ENCODE measurements at regions not wholly inside any gene's neighbourhood (a gene's known extent, or its start where the extent isn't known, plus 50 kb on each side); places are given as distances from the start of the nearest gene placed in this dataset.

DNA sequence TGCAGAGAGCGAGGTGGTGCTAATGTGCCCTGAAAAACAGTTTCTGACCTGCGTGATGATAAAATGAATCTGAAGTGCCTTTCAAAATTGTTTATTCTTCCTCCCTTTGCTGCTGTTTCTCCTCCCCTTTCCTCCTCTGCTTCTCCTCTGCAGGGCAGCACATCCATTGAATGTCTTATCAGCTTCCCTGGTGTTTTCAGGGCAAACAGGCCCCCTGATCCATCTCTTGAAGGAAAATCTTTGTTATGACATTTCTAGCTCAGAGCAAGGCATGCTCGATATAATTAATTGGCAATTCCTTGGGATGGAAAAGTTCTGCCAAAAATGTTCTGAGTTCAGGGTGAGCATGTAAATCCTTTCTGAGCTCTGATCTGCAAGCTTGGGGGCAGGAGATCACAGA lies 364.2 kb upstream of the ZNF32 start (continued):
- TF ChIP-seq, protein P1, sequence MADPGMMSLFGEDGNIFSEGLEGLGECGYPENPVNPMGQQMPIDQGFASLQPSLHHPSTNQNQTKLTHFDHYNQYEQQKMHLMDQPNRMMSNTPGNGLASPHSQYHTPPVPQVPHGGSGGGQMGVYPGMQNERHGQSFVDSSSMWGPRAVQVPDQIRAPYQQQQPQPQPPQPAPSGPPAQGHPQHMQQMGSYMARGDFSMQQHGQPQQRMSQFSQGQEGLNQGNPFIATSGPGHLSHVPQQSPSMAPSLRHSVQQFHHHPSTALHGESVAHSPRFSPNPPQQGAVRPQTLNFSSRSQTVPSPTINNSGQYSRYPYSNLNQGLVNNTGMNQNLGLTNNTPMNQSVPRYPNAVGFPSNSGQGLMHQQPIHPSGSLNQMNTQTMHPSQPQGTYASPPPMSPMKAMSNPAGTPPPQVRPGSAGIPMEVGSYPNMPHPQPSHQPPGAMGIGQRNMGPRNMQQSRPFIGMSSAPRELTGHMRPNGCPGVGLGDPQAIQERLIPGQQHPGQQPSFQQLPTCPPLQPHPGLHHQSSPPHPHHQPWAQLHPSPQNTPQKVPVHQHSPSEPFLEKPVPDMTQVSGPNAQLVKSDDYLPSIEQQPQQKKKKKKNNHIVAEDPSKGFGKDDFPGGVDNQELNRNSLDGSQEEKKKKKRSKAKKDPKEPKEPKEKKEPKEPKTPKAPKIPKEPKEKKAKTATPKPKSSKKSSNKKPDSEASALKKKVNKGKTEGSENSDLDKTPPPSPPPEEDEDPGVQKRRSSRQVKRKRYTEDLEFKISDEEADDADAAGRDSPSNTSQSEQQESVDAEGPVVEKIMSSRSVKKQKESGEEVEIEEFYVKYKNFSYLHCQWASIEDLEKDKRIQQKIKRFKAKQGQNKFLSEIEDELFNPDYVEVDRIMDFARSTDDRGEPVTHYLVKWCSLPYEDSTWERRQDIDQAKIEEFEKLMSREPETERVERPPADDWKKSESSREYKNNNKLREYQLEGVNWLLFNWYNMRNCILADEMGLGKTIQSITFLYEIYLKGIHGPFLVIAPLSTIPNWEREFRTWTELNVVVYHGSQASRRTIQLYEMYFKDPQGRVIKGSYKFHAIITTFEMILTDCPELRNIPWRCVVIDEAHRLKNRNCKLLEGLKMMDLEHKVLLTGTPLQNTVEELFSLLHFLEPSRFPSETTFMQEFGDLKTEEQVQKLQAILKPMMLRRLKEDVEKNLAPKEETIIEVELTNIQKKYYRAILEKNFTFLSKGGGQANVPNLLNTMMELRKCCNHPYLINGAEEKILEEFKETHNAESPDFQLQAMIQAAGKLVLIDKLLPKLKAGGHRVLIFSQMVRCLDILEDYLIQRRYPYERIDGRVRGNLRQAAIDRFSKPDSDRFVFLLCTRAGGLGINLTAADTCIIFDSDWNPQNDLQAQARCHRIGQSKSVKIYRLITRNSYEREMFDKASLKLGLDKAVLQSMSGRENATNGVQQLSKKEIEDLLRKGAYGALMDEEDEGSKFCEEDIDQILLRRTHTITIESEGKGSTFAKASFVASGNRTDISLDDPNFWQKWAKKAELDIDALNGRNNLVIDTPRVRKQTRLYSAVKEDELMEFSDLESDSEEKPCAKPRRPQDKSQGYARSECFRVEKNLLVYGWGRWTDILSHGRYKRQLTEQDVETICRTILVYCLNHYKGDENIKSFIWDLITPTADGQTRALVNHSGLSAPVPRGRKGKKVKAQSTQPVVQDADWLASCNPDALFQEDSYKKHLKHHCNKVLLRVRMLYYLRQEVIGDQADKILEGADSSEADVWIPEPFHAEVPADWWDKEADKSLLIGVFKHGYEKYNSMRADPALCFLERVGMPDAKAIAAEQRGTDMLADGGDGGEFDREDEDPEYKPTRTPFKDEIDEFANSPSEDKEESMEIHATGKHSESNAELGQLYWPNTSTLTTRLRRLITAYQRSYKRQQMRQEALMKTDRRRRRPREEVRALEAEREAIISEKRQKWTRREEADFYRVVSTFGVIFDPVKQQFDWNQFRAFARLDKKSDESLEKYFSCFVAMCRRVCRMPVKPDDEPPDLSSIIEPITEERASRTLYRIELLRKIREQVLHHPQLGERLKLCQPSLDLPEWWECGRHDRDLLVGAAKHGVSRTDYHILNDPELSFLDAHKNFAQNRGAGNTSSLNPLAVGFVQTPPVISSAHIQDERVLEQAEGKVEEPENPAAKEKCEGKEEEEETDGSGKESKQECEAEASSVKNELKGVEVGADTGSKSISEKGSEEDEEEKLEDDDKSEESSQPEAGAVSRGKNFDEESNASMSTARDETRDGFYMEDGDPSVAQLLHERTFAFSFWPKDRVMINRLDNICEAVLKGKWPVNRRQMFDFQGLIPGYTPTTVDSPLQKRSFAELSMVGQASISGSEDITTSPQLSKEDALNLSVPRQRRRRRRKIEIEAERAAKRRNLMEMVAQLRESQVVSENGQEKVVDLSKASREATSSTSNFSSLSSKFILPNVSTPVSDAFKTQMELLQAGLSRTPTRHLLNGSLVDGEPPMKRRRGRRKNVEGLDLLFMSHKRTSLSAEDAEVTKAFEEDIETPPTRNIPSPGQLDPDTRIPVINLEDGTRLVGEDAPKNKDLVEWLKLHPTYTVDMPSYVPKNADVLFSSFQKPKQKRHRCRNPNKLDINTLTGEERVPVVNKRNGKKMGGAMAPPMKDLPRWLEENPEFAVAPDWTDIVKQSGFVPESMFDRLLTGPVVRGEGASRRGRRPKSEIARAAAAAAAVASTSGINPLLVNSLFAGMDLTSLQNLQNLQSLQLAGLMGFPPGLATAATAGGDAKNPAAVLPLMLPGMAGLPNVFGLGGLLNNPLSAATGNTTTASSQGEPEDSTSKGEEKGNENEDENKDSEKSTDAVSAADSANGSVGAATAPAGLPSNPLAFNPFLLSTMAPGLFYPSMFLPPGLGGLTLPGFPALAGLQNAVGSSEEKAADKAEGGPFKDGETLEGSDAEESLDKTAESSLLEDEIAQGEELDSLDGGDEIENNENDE (IDR thresholded peaks at IDR 0.05; ENCODE audit: insufficient replicate concordance, low read length), result no peak
- TF ChIP-seq HDAC6 (IDR thresholded peaks at IDR 0.05; ENCODE audit: low read depth, low read length) (no peak), JUN (IDR thresholded peaks at IDR 0.05; ENCODE audit: low read depth, low read length) (no peak), CEBPB (IDR thresholded peaks at IDR 0.05; ENCODE audit: low read depth, low read length) (no peak), TBP (IDR thresholded peaks at IDR 0.05; ENCODE audit: low read depth, low read length) (no peak), CHD2 (IDR thresholded peaks at IDR 0.05; ENCODE audit: low read length) (no peak), KDM4A (IDR thresholded peaks at IDR 0.05; ENCODE audit: low read depth, low read length, severe bottlenecking) (no peak), BCL11A (IDR thresholded peaks at IDR 0.05; ENCODE audit: low read depth in 2 of 2, low read length in 2 of 2) (no peak)

Measured in H1 (cell line).